DOHH2 (cell line): ENCODE measurements at regions not wholly inside any gene's neighbourhood (a gene's known extent, or its start where the extent isn't known, plus 50 kb on each side); places are given as distances from the start of the nearest gene placed in this dataset.

Experiments used
- H3F3A ChIP-seq: fragments of 200-600 bp; sonication (generic), shearing (Covaris generic); 2 replicates; pipeline ENCODE4 v1.6.0; 2016; ENCODE audit warnings: antibody characterized with exemption, mild to moderate bottlenecking; ENCODE audit not compliant: control insufficient read depth, insufficient read depth
- H3K27ac ChIP-seq: fragments of 200-600 bp; sonication (generic); 2 replicates; pipeline ENCODE4 v1.5.1; 2014; ENCODE audit warnings: low read depth, mild to moderate bottlenecking, low read length, moderate library complexity
- H3K27me3 ChIP-seq: fragments of 200-600 bp; sonication (generic); 2 replicates; pipeline ENCODE4 v1.6.1; 2014; ENCODE audit warnings: mild to moderate bottlenecking, low read length, mixed read lengths; ENCODE audit not compliant: control insufficient read depth
- H3K36me3 ChIP-seq: fragments of 200-600 bp; sonication (generic); 2 replicates; pipeline ENCODE4 v1.6.1; 2014; ENCODE audit warnings: mild to moderate bottlenecking, low read length, moderate library complexity, mixed read lengths; ENCODE audit not compliant: control insufficient read depth
- H3K4me1 ChIP-seq: fragments of 200-600 bp; sonication (generic); 2 replicates; pipeline ENCODE4 v1.6.1; 2014; ENCODE audit warnings: mild to moderate bottlenecking, low read length, mixed read lengths; ENCODE audit not compliant: control insufficient read depth
- H3K4me2 ChIP-seq: fragments of 200-600 bp; sonication (generic); 2 replicates; pipeline ENCODE4 v1.6.0; 2014; ENCODE audit warnings: mild to moderate bottlenecking, low read length, moderate library complexity
- H3K4me3 ChIP-seq: fragments of 200-600 bp; sonication (generic); 2 replicates; pipeline ENCODE4 v1.5.1; 2014; ENCODE audit warnings: mild to moderate bottlenecking, low read length, mixed read lengths
- H3K79me2 ChIP-seq: fragments of 200-600 bp; sonication (generic); 2 replicates; pipeline ENCODE4 v1.6.1; 2014; ENCODE audit warnings: mild to moderate bottlenecking, low read length, mixed read lengths; ENCODE audit not compliant: control insufficient read depth
- H3K9me2 ChIP-seq: fragments of 200-600 bp; sonication (generic); replicated peaks from 2 replicates; pipeline ENCODE4 v1.6.1; 2014; ENCODE audit warnings: mild to moderate bottlenecking, low read length, mixed read lengths; ENCODE audit not compliant: control insufficient read depth
- H3K9me3 ChIP-seq: fragments of 200-600 bp; sonication (generic); 2 replicates; pipeline ENCODE4 v1.6.1; 2014; ENCODE audit warnings: antibody characterized with exemption, low read length, mixed read lengths; ENCODE audit not compliant: control insufficient read depth, insufficient read depth
- H4K20me1 ChIP-seq: fragments of 200-600 bp; sonication (generic); 2 replicates; pipeline ENCODE4 v1.6.0; 2014; ENCODE audit warnings: low read depth, mild to moderate bottlenecking, antibody characterized with exemption, low read length, moderate library complexity; ENCODE audit not compliant: control insufficient read depth, insufficient read depth
- EZH2phosphoT487 ChIP-seq: fragments of 200-600 bp; sonication (generic); IDR thresholded peaks from 2 replicates; pipeline ENCODE4 v1.6.1; 2017; ENCODE audit warnings: borderline replicate concordance, mild to moderate bottlenecking, antibody characterized with exemption, low read length, moderate library complexity, mixed read lengths
- TF ChIP-seq, protein P1 (sequence below): fragments of 200-600 bp; sonication (generic); IDR thresholded peaks from one replicate; pipeline ENCODE4 v1.5.1; 2014; ENCODE audit warnings: antibody characterized with exemption, mild to moderate bottlenecking, low read depth, low read length; ENCODE audit not compliant: poor library complexity, severe bottlenecking

DNA sequence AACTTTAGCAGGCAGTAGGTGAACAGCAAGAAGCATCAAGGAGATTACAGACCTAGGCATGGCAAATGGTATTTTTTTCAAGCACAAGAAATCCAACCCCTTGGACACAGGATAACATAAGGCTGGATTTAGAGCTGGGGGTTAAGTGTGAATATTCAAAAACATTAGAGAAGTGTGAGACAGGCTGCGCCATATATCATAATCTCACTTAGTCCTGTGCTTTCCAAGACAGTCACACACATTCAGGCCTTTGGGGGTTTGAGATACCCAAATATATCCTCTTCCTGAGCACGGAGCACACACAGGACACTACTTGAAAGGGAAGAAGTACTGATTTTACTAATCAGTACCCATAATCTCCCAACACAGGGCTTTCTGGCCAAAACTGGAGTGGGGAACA, 83.0 kb upstream of the CLDN18 start:
- Histone ChIP-seq H3K27ac (no peak overlapping the region), H3K9me3 (no peaks in the 10 kb centered on the region), H3F3A (no peaks in the 10 kb centered on the region), H3K4me1 (no peaks in the 10 kb centered on the region), H3K9me2 (no peaks in the 10 kb centered on the region), H3K4me3 (no peak overlapping the region), H3K36me3 (no peaks in the 10 kb centered on the region), H4K20me1 (no peaks in the 10 kb centered on the region), H3K27me3 (no peaks in the 10 kb centered on the region), H3K79me2 (no peaks in the 10 kb centered on the region), H3K4me2 (no peak overlapping the region)
- TF ChIP-seq, protein P1, sequence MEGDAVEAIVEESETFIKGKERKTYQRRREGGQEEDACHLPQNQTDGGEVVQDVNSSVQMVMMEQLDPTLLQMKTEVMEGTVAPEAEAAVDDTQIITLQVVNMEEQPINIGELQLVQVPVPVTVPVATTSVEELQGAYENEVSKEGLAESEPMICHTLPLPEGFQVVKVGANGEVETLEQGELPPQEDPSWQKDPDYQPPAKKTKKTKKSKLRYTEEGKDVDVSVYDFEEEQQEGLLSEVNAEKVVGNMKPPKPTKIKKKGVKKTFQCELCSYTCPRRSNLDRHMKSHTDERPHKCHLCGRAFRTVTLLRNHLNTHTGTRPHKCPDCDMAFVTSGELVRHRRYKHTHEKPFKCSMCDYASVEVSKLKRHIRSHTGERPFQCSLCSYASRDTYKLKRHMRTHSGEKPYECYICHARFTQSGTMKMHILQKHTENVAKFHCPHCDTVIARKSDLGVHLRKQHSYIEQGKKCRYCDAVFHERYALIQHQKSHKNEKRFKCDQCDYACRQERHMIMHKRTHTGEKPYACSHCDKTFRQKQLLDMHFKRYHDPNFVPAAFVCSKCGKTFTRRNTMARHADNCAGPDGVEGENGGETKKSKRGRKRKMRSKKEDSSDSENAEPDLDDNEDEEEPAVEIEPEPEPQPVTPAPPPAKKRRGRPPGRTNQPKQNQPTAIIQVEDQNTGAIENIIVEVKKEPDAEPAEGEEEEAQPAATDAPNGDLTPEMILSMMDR = no peak
- no peak for TF ChIP-seq EZH2phosphoT487

DNA sequence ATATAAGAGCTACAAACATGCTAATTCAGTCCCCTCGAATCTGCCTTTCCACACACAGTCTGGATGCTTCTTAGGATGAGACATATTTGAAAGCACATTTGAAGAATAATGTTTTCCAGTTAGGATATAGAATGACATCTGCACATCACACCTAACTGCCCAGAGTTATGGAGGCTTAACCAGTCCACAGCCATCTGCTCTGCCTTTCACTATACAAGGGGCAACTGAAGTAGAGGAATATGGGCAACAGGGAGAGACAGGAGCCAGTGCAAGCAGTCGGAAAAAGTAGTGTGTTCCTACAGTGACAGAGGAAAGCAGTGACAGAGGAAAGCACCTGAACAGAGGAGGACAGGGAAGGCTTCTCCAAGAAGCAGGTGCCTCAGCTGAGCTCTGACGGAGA, 79.0 kb upstream of the CLDN18 start:
- Histone ChIP-seq H3K9me2 (no peaks in the 10 kb centered on the region), H3K36me3 (no peaks in the 10 kb centered on the region), H3K4me1 (no peaks in the 10 kb centered on the region), H3K27ac (no peak overlapping the region), H4K20me1 (no peaks in the 10 kb centered on the region), H3K79me2 (no peaks in the 10 kb centered on the region), H3F3A (no peaks in the 10 kb centered on the region), H3K4me2 (no peak overlapping the region), H3K9me3 (no peaks in the 10 kb centered on the region), H3K27me3 (no peaks in the 10 kb centered on the region), H3K4me3 (no peak overlapping the region)
- no peak for TF ChIP-seq EZH2phosphoT487
- TF ChIP-seq, protein P1 = no peak

DNA sequence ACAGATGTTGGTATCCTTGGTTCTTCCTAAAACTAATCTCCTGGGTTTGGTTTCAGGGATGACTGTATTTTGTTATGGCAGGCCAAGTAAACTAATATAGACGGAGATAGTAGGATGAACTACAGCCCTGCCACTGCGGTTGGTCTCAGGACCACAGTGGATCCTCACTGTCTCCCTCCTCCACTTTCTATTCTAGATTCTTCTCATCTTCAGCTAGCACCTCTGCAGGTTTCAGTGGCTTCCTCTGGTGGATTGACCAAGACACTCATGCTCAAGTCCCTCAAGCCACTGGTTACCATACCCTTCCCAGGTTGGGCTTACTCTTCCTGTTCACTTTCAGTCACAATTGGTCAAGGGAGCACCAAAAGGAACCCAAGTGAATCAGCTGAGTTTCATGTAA, 71.1 kb upstream of the CLDN18 start:
- no peaks in the 10 kb centered on the region for H3K27me3 ChIP-seq
- no peaks in the 10 kb centered on the region for H4K20me1 ChIP-seq
- TF ChIP-seq, protein P1 = no peak
- TF ChIP-seq EZH2phosphoT487 = no peak

GRCh38 chr3:137944593-137944992, 65.4 kb upstream of the CLDN18 start:
- Histone ChIP-seq H3K4me2 (no peak overlapping the region), H3K27ac (no peak overlapping the region), H3K27me3 (no peaks in the 10 kb centered on the region), H3K79me2 (no peaks in the 10 kb centered on the region), H3K9me2 (no peaks in the 10 kb centered on the region), H3F3A (no peaks in the 10 kb centered on the region), H3K9me3 (no peaks in the 10 kb centered on the region), H4K20me1 (no peaks in the 10 kb centered on the region), H3K4me3 (no peak overlapping the region), H3K36me3 (no peaks in the 10 kb centered on the region), H3K4me1 (no peaks in the 10 kb centered on the region)
- no peak for TF ChIP-seq EZH2phosphoT487
- TF ChIP-seq, protein P1 = no peak

More for the DNA sequence above, 71.1 kb upstream of the CLDN18 start:
- no peaks in the 10 kb centered on the region for H3K79me2 ChIP-seq
- H3K9me2 ChIP-seq = no peaks in the 10 kb centered on the region
- no peak overlapping the region for H3K4me2 ChIP-seq
- H3K36me3 ChIP-seq = no peaks in the 10 kb centered on the region
- no peak overlapping the region for H3K27ac ChIP-seq
- no peaks in the 10 kb centered on the region for H3K4me1 ChIP-seq
- no peaks in the 10 kb centered on the region for H3F3A ChIP-seq
- no peaks in the 10 kb centered on the region for H3K9me3 ChIP-seq
- no peak overlapping the region for H3K4me3 ChIP-seq
